K562 (cell line): ENCODE measurements at regions not wholly inside any gene's neighbourhood (a gene's known extent, or its start where the extent isn't known, plus 50 kb on each side); places are given as distances from the start of the nearest gene placed in this dataset.

ENCODE experiments used
- ATF1 ChIP-seq, 2 experiments: fragments of 450-650 bp in 1 of 2; IDR thresholded peaks; 2 replicates each; pipeline ENCODE4 v1.6.1; 2016; ENCODE audit warnings: missing compliant biosample characterization in 1 of 2, missing genetic modification characterization in 1 of 2
- BCL6 ChIP-seq: fragments of 250-450 bp; sonication (Bioruptor Pico); IDR thresholded peaks from 2 replicates; pipeline ENCODE4 v1.4.0; 2020
- CTCF ChIP-seq, 3 experiments: IDR thresholded peaks in 2 of 3; conservative IDR thresholded peaks in 1 of 3; 2 replicates each; pipeline ENCODE4 v1.5.1; 2011 to 2012; ENCODE audit warnings: low read length in 3 of 3, mild to moderate bottlenecking in 3 of 3, control low read depth in 2 of 3, improper control_type of control experiment in 1 of 3, inconsistent platforms in 1 of 3, low read depth in 1 of 3, mixed read lengths in 1 of 3, moderate library complexity in 1 of 3; ENCODE audit not compliant: insufficient read depth in 2 of 3
- EZH2 ChIP-seq: IDR thresholded peaks from 2 replicates; pipeline ENCODE4 v1.6.1; 2012; ENCODE audit warnings: low read depth, mild to moderate bottlenecking, inconsistent platforms, low read length, borderline replicate concordance
- HNRNPH1 ChIP-seq: fragments of 200-400 bp; formaldehyde crosslinking; optimal IDR thresholded peaks from 2 replicates; pipeline ENCODE3; 2017; ENCODE audit warnings: low read depth, mild to moderate bottlenecking, low read length, moderate library complexity
- RBM22 ChIP-seq: fragments of 200-400 bp; formaldehyde crosslinking; IDR thresholded peaks from 2 replicates; pipeline ENCODE4 v1.6.1; 2018; ENCODE audit warnings: low read length, low read depth; ENCODE audit not compliant: poor library complexity, severe bottlenecking
- SMAD2 ChIP-seq: fragments of 150-350 bp; IDR thresholded peaks from 2 replicates; pipeline ENCODE4 v1.6.1; 2014; ENCODE audit warnings: low read depth, mild to moderate bottlenecking, low read length
- SP2 ChIP-seq: IDR thresholded peaks from 2 replicates; pipeline ENCODE4 v1.6.1; 2011; ENCODE audit warnings: mild to moderate bottlenecking, low read depth, low read length, moderate library complexity; ENCODE audit not compliant: poor library complexity, severe bottlenecking; ENCODE audit errors: extremely low read depth
- SPI1 ChIP-seq: IDR thresholded peaks from 2 replicates; pipeline ENCODE4 v1.6.1; 2011; ENCODE audit warnings: low read depth, low read length, control low read depth, borderline replicate concordance
- YY1 ChIP-seq, 3 experiments: IDR thresholded peaks; 2 replicates each; pipeline ENCODE4 v1.6.1; 2011; ENCODE audit warnings: low read length in 2 of 3, mild to moderate bottlenecking in 2 of 3, moderate library complexity in 2 of 3, borderline replicate concordance in 1 of 3, control low read depth in 1 of 3, low read depth in 1 of 3; ENCODE audit not compliant: insufficient read depth in 3 of 3, insufficient replicate concordance in 2 of 3, control insufficient read depth in 1 of 3, insufficient read length in 1 of 3; ENCODE audit errors: extremely low read depth in 1 of 3
- ZBTB40 ChIP-seq, 2 experiments: fragments of 450-650 bp in 1 of 2; sonication (generic) in 1 of 2; formaldehyde crosslinking in 1 of 2; IDR thresholded peaks; 2 replicates each; pipeline versions ENCODE4 v1.7.1 to v1.9.0; 2016 to 2022; ENCODE audit warnings: inconsistent platforms in 1 of 2, mild to moderate bottlenecking in 1 of 2, missing genetic modification reagents in 1 of 2
- ZNF764 ChIP-seq: fragments of 250-450 bp; sonication (Bioruptor Pico); IDR thresholded peaks from 2 replicates; pipeline ENCODE4 v1.4.0; 2020; ENCODE audit warnings: low read depth, mild to moderate bottlenecking, moderate library complexity

DNA sequence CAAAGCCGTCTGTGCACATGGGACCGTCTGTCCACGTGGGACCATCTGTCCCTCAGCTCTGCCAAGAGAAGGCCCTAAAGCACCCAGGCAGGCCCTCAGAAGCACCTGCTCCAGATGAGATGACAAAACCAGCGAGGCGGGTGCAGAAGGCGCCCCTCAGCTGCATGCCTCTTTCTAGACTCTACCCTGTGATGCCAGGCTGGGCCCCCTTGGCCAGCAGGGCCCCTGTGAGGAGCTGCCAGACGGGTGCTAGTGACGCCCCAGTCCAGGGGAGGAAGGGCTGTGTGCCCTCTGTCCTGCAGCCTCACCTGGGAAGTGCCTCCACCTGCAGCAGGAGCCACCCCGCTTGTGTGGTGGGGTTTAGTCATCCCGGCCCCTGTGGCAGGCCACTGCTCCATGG is 309.2 kb upstream of the SHH start:
- TF ChIP-seq ZBTB40 (IDR thresholded peaks at IDR 0.05) (no peak), ZBTB40 (CRISPR knock-in tag; IDR thresholded peaks at IDR 0.05) (no peak), BCL6 (CRISPR knock-in tag) (no peak), CTCF (IDR thresholded peaks at IDR 0.05 in 2 of 3, conservative IDR thresholded peaks at IDR 0.05 in 1 of 3; ENCODE audit: insufficient read depth in 2 of 3, low read depth in 1 of 3, low read length in 3 of 3) (no peak), ZNF764 (CRISPR knock-in tag) (no peak), HNRNPH1 (no peak), EZH2 (no peak), YY1 (IDR thresholded peaks at IDR 0.05; ENCODE audit: borderline replicate concordance in 1 of 3, control insufficient read depth in 1 of 3, extremely low read depth in 1 of 3, insufficient read depth in 3 of 3, insufficient read length in 1 of 3, insufficient replicate concordance in 2 of 3, low read depth in 1 of 3, low read length in 2 of 3) (no peak), ATF1 (CRISPR knock-in tag; IDR thresholded peaks at IDR 0.05) (no peak), ATF1 (tag; IDR thresholded peaks at IDR 0.05) (no peak), RBM22 (no peak), SPI1 (no peak), SMAD2 (no peak), SP2 (no peak)
